Suprapubic skin (tissue), 3 donors: ENCODE measurements at regions not wholly inside any gene's neighbourhood (a gene's known extent, or its start where the extent isn't known, plus 50 kb on each side); places are given as distances from the start of the nearest gene placed in this dataset.

Experiments used
- POLR2A ChIP-seq, 2 donors: fragments of 450-650 bp; IDR thresholded peaks; one replicate each; pipeline ENCODE4 v1.6.1; 2017; ENCODE audit warnings: antibody characterized with exemption in 2 of 2, mild to moderate bottlenecking in 2 of 2, moderate library complexity in 2 of 2
- TF ChIP-seq, protein P1 (sequence below), 2 donors: fragments of 200-600 bp in 1 of 2; fragments of 450-650 bp in 1 of 2; sonication (generic) in 1 of 2; IDR thresholded peaks; one replicate each; pipeline ENCODE4 v1.5.1; 2016 to 2019; ENCODE audit warnings: antibody characterized with exemption in 2 of 2, mild to moderate bottlenecking in 1 of 2, moderate library complexity in 1 of 2

GRCh38 chr10:130567011-130567410, 430.8 kb downstream of the GLRX3 start:
- TF ChIP-seq, protein P1, sequence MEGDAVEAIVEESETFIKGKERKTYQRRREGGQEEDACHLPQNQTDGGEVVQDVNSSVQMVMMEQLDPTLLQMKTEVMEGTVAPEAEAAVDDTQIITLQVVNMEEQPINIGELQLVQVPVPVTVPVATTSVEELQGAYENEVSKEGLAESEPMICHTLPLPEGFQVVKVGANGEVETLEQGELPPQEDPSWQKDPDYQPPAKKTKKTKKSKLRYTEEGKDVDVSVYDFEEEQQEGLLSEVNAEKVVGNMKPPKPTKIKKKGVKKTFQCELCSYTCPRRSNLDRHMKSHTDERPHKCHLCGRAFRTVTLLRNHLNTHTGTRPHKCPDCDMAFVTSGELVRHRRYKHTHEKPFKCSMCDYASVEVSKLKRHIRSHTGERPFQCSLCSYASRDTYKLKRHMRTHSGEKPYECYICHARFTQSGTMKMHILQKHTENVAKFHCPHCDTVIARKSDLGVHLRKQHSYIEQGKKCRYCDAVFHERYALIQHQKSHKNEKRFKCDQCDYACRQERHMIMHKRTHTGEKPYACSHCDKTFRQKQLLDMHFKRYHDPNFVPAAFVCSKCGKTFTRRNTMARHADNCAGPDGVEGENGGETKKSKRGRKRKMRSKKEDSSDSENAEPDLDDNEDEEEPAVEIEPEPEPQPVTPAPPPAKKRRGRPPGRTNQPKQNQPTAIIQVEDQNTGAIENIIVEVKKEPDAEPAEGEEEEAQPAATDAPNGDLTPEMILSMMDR (IDR thresholded peaks at IDR 0.05), result no peak
- no peak for TF ChIP-seq POLR2A (IDR thresholded peaks at IDR 0.05)
